Chondrocyte (in vitro differentiated cells): ENCODE measurements at regions not wholly inside any gene's neighbourhood (a gene's known extent, or its start where the extent isn't known, plus 50 kb on each side); places are given as distances from the start of the nearest gene placed in this dataset.
A peak's percentile ranks its signal among the peaks of the same experiment; 100 is the strongest.

Source experiments
- DNase-seq: peaks from one replicate; pipeline ENCODE4 v3.0.0; 2021; ENCODE audit warnings: mixed read lengths, low spot score
- H3K27ac Mint-ChIP-seq: one replicate; pipeline ENCODE4 v1.8.0; 2021; ENCODE audit warnings: mild to moderate bottlenecking, moderate library complexity, mixed read lengths; ENCODE audit not compliant: unreplicated experiment
- H3K27me3 Mint-ChIP-seq: 2 replicates; pipeline ENCODE4 v1.8.0; 2021; ENCODE audit warnings: low read depth, mixed read lengths
- H3K36me3 Mint-ChIP-seq: 2 replicates; pipeline ENCODE4 v1.8.0; 2021; ENCODE audit warnings: low read depth, mixed read lengths
- H3K4me1 Mint-ChIP-seq: 2 replicates; pipeline ENCODE4 v1.8.0; 2021; ENCODE audit warnings: low read depth, mild to moderate bottlenecking, mixed read lengths
- H3K4me3 Mint-ChIP-seq: one replicate; pipeline ENCODE4 v1.8.0; 2021; ENCODE audit warnings: mild to moderate bottlenecking, moderate library complexity, mixed read lengths; ENCODE audit not compliant: unreplicated experiment
- H3K9me3 Mint-ChIP-seq: 2 replicates; pipeline ENCODE4 v1.8.0; 2021; ENCODE audit warnings: low read depth, mixed read lengths
- CTCF ChIP-seq: fragments of 200-600 bp; sonication (generic); IDR thresholded peaks from 2 replicates; pipeline ENCODE4 v1.5.0; 2021; ENCODE audit warnings: antibody characterized with exemption, mild to moderate bottlenecking, moderate library complexity

DNA sequence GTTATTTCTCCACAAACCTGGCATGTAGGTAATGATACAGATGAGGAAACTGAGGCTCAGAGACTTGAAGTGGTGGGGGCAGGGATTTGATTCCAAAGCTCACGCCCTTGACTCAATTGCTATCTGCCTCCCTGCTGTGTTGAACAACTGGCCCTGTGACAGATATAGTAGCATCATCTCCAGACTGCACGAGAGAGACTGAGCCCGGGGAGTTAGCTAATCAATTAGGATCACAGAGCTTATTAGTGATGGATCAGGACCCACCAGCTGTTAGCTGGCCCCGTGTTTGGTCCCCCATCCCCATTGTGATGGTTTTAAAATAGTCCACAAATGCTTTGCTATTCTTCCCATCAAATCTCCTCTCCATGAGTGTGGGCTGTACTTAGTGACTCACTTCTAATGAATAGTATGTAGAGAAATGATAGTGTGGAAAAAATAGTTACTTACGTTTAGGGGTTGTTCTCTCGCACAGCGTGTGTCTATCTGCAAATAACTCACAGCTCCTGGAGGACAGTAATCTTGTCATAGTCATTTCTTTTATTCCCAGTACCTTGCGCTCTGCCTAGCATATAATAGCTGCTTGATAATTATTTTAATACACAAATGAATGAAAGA lies 74.4 kb upstream of the KLF13 start:
- TF ChIP-seq CTCF: no peak
- no peak for DNase-seq
- Mint-ChIP-seq H3K36me3 (peaks cover 2% of the 10 kb centered on the region), H3K27me3 (peaks cover 5% of the 10 kb centered on the region), H3K4me3 (no peak overlapping the region), H3K4me1 (peaks cover 30% of the 10 kb centered on the region), H3K9me3 (peaks cover 3% of the 10 kb centered on the region), H3K27ac (no peak overlapping the region)

DNA sequence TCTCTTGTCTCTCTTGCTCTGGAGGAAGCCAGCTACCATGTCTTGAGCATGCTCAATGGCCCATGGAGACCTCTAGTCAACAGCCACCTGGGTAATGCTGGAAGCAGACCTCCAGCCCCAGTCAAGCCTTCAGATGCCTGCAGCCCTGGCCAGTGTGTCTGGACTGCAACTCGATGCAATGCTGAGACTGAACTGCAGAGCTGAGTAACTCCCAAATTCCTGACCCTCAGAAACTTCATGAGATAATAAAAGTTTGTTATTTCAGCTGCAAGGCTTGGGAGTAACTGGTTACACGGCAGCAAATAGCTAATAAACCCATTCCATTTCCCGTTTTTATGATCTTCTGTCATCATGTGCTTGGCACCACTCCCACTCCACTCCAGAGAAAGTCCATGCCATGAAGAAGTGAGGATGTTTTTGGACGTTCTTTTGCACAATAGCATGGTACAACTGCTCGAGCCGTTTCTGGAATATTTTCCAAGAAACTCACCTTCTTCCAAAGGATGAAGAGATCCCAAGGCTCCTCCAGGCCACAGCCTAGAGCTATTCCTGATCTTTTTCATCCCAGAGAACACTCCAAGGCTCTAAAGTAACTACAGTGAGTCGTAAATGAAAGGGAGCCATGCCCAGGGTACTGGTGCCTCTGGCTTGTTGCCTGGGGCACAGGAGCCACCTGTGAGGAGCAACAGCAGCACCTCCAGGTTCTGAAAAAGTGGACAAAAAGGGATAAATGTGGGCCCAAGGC lies 72.0 kb upstream of the KLF13 start:
- Mint-ChIP-seq H3K4me1 (peaks cover 30% of the 10 kb centered on the region), H3K4me3 (no peak overlapping the region), H3K9me3 (peaks cover 5% of the 10 kb centered on the region), H3K27me3 (peaks cover 2% of the 10 kb centered on the region), H3K36me3 (peaks cover 2% of the 10 kb centered on the region), H3K27ac (peak overlapping the region; percentile 97)
- DNase-seq: peak; percentile 33
- peak; percentile 45 for TF ChIP-seq CTCF

- H3K27me3 Mint-ChIP-seq: peaks cover 2% of the 10 kb centered on the region
- H3K36me3 Mint-ChIP-seq: peaks cover 2% of the 10 kb centered on the region
- peak; percentile 39 for DNase-seq
- H3K4me1 Mint-ChIP-seq: peaks cover 30% of the 10 kb centered on the region
- TF ChIP-seq CTCF: no peak
- peaks cover 5% of the 10 kb centered on the region for H3K9me3 Mint-ChIP-seq
- no peak overlapping the region for H3K4me3 Mint-ChIP-seq
- H3K27ac Mint-ChIP-seq: peak overlapping the region; percentile 81
These were observed 71.5 kb upstream of the KLF13 start for GRCh38 chr15:31255176-31255510.

DNA sequence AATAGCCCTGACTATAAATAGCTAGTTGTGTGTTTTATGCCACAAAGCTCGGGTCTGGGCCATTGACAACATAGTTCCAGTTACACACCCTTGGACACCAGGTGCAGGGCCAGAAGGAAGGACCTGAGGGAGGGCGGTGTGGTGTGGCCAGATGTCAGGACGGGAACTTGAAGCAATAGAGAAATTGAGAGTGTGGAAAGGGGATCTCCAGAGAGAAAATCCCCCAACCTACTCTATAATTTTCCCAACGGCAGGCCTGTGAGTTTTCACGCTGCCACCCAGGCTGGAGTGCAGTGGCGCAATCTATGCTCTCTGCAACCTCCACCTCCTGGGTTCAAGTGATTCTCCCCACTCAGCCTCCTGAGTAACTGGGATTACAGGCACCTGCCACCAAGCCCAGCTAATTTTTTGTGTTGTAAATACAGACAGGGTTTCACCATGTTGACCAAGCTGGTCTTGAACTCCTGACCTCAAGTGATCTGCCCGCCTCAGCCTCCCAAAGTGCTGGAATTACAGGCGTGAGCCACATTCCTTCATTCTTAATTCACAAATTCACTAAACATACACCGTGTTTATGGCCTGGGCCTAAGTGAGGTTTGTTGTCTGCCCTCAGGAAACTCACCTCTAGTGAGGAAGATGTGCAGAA lies 70.8 kb upstream of the KLF13 start:
- Mint-ChIP-seq H3K9me3 (peaks cover 5% of the 10 kb centered on the region), H3K4me3 (no peak overlapping the region), H3K27me3 (peaks cover 2% of the 10 kb centered on the region), H3K27ac (no peak overlapping the region), H3K36me3 (peaks cover 2% of the 10 kb centered on the region), H3K4me1 (peaks cover 30% of the 10 kb centered on the region)
- DNase-seq: peak; percentile 24
- TF ChIP-seq CTCF: no peak

DNA sequence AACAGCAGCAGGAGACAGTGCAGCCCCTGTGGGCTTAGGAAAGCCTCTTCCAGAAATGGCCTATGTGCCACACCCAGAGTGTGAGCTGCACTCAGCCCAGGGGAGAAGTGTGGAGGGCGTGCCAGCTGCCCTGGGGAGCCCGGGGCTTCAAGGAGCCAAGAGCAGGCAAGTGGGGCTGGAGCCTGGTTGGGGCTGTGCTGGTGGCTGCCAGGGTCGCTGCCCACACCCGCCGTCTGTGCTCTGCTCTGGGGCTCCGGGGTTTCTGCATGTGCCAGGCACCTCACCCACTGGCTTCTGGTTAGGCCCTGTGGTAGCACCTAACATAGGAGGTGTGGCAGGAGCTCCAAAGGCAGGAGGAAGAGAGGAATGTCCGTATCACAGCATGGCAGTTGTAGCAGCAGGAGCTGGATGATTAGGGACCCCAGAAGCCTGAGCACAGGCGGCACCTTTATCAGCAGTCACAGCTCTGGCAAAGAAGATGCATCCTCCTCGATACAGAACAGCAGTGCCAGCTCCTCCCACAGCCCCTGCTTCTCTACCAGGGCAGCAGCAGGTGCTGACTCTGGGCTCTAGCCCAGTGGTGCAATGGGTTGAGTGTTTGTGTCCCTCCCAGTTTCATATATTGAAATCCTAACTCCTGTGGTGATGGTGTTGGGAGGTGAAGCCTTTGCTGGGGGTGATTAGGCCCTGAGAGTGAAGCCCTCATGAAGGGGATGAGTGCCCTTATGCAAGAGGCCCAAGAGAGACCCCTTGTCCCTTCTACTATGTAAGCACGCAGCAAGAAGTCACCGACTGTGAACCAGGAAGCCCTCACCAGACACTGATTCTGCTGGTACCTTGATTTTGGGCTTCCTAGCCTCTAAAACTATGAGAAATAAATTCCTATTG lies 70.0 kb upstream of the KLF13 start:
- TF ChIP-seq CTCF: no peak
- H3K4me1 Mint-ChIP-seq: peaks cover 30% of the 10 kb centered on the region
- H3K36me3 Mint-ChIP-seq: peaks cover 2% of the 10 kb centered on the region
- peaks cover 5% of the 10 kb centered on the region for H3K9me3 Mint-ChIP-seq
- peaks cover 2% of the 10 kb centered on the region for H3K27me3 Mint-ChIP-seq
- no peak overlapping the region for H3K27ac Mint-ChIP-seq
- no peak overlapping the region for H3K4me3 Mint-ChIP-seq
- peak; percentile 75 for DNase-seq
